ENCODE measurements at regions not wholly inside any gene's neighbourhood (a gene's known extent, or its start where the extent isn't known, plus 50 kb on each side); places are given as distances from the start of the nearest gene placed in this dataset.

GRCh38 chr9:99341686-99342085, 119.6 kb downstream of the SEC61B start:
- TF ChIP-seq CTCF (conservative IDR thresholded peaks at IDR 0.05; ENCODE audit: low read length) (no peak), EZH2phosphoT487 (IDR thresholded peaks at IDR 0.05; ENCODE audit: borderline replicate concordance) (no peak)
